ENCODE measurements at regions not wholly inside any gene's neighbourhood (a gene's known extent, or its start where the extent isn't known, plus 50 kb on each side); places are given as distances from the start of the nearest gene placed in this dataset.

- no peak overlapping the region for H3K27ac ChIP-seq (ENCODE audit: low read depth in 1 of 2, low read length in 2 of 2)
- TF ChIP-seq CTCF (IDR thresholded peaks at IDR 0.05): no peak
- WGBS (ENCODE audit: insufficient coverage): 100% methylated on average over 1 of the region's 2 CpGs
- Mint-ChIP-seq H3K27ac (no peak overlapping the region), H3K36me3 (no peaks in the 10 kb centered on the region), H3K4me1 (no peaks in the 10 kb centered on the region), H3K4me3 (no peak overlapping the region), H3K27me3 (ENCODE audit: low read depth in 3 of 3) (no peaks in the 10 kb centered on the region), H3K9me3 (no peaks in the 10 kb centered on the region)
- intact Hi-C loops (cut with micrococcal nuclease): no loop called here
- no peak overlapping the region for H3K9ac ChIP-seq (ENCODE audit: insufficient read depth, low read length, poor library complexity, severe bottlenecking)
- no peaks in the 10 kb centered on the region for H3K36me3 ChIP-seq (replicated peaks in 1 of 2; ENCODE audit: control insufficient read depth in 1 of 2, insufficient read depth in 2 of 2, low read length in 2 of 2)
- H3K4me3 ChIP-seq (replicated peaks in 1 of 3; ENCODE audit: low read depth in 2 of 3, low read length in 3 of 3): no peak overlapping the region
- no peaks in the 10 kb centered on the region for H3K27me3 ChIP-seq (ENCODE audit: control insufficient read depth in 2 of 2, insufficient read depth in 2 of 2, low read length in 2 of 2)
- DNase-seq: no peak
- no peaks in the 10 kb centered on the region for H3K79me2 ChIP-seq (ENCODE audit: insufficient read depth, low read length)
- H4K20me1 ChIP-seq (ENCODE audit: insufficient read depth, low read length): no peaks in the 10 kb centered on the region
- no peak overlapping the region for H2AFZ ChIP-seq (ENCODE audit: insufficient read depth, low read depth, low read length, poor library complexity, severe bottlenecking)
- H3K9me3 ChIP-seq (replicated peaks in 1 of 2; ENCODE audit: control insufficient read depth in 1 of 2, insufficient read depth in 1 of 2, low read length in 2 of 2): no peaks in the 10 kb centered on the region
- no peak overlapping the region for H3K4me2 ChIP-seq (replicated peaks; ENCODE audit: extremely low read depth, low read length, poor library complexity, severe bottlenecking)
- H3K4me1 ChIP-seq (ENCODE audit: control insufficient read depth in 1 of 2, insufficient read depth in 2 of 2, low read length in 2 of 2): no peaks in the 10 kb centered on the region
These were observed 387.3 kb downstream of the RASEF start for GRCh38 chr9:82675605-82676004.

GRCh38 chr9:82677086-82677485 lies 385.9 kb downstream of the RASEF start:
- Histone ChIP-seq H2AFZ (ENCODE audit: insufficient read depth, low read depth, low read length, poor library complexity, severe bottlenecking) (no peak overlapping the region), H3K27me3 (ENCODE audit: control insufficient read depth in 2 of 2, insufficient read depth in 2 of 2, low read length in 2 of 2) (no peaks in the 10 kb centered on the region), H3K36me3 (replicated peaks in 1 of 2; ENCODE audit: control insufficient read depth in 1 of 2, insufficient read depth in 2 of 2, low read length in 2 of 2) (no peaks in the 10 kb centered on the region), H3K9me3 (replicated peaks in 1 of 2; ENCODE audit: control insufficient read depth in 1 of 2, insufficient read depth in 1 of 2, low read length in 2 of 2) (no peaks in the 10 kb centered on the region), H3K79me2 (ENCODE audit: insufficient read depth, low read length) (no peaks in the 10 kb centered on the region), H3K27ac (ENCODE audit: low read depth in 1 of 2, low read length in 2 of 2) (no peak overlapping the region), H3K4me1 (ENCODE audit: control insufficient read depth in 1 of 2, insufficient read depth in 2 of 2, low read length in 2 of 2) (no peaks in the 10 kb centered on the region), H3K4me2 (replicated peaks; ENCODE audit: extremely low read depth, low read length, poor library complexity, severe bottlenecking) (no peak overlapping the region), H3K4me3 (replicated peaks in 1 of 3; ENCODE audit: low read depth in 2 of 3, low read length in 3 of 3) (no peak overlapping the region), H3K9ac (ENCODE audit: insufficient read depth, low read length, poor library complexity, severe bottlenecking) (no peak overlapping the region), H4K20me1 (ENCODE audit: insufficient read depth, low read length) (no peaks in the 10 kb centered on the region)
- intact Hi-C loops (cut with micrococcal nuclease): no loop called here
- H3K4me1 Mint-ChIP-seq: no peaks in the 10 kb centered on the region
- no CpG with 5 or more reads among the region's 1 CpG for WGBS (ENCODE audit: insufficient coverage)
- H3K27ac Mint-ChIP-seq: no peak overlapping the region
- H3K9me3 Mint-ChIP-seq: no peaks in the 10 kb centered on the region
- H3K27me3 Mint-ChIP-seq (ENCODE audit: low read depth in 3 of 3): no peaks in the 10 kb centered on the region
- H3K36me3 Mint-ChIP-seq: no peaks in the 10 kb centered on the region
- no peak for DNase-seq
- no peak for TF ChIP-seq CTCF (IDR thresholded peaks at IDR 0.05)
- no peak overlapping the region for H3K4me3 Mint-ChIP-seq

Data from CD14-positive monocyte (primary cell).